GM19240 (cell line): ENCODE measurements at regions not wholly inside any gene's neighbourhood (a gene's known extent, or its start where the extent isn't known, plus 50 kb on each side); places are given as distances from the start of the nearest gene placed in this dataset.
"Not testable (repeated sequence)": the region's sequence is repeated elsewhere in the genome, so short reads cannot be mapped to it uniquely, and the experiment has no call there.

ENCODE experiments used
- DNase-seq: peaks from one replicate; pipeline ENCODE4 v3.0.0; 2011; ENCODE audit warnings: low spot score; ENCODE audit not compliant: insufficient read length

DNA sequence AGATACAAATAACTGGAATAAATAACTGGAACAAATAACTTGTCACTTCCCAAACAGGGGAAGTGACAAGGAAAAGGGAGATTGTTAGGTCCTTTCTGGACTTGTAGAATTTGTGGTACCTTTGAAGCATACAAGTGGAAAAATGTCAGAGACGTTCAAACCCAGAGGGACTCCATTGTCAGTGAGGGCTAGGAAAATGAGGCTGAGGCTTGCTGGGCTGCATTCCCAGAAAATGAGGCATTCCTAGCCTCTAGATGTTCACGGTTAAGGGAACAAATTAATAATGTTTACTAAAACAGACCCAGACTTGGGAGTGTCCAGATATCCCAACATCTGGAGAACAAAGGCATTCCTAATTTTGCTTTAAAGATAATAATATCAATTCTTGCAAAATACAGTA, 1158.0 kb downstream of the PCDH9 start:
- DNase-seq, result not testable (repeated sequence)

DNA sequence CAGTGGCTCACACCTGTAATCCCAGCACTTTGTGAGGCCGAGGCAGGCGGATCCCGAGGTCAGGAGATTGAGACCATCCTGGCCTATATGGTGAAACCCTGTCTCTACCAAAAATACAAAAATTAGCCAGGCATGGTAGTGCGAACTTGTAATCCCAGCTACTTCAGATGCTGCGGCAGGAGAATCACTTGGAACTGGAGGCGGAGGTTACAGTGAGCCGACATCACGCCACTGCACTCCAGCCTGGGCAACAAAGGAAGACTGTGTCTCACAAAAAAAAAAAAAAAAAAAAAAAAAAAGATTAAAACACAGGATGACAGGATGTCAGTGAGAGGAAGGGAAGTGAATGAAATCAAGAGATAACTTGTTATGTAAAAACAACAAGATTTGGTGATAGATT, 1158.5 kb downstream of the PCDH9 start:
- no peak for DNase-seq

DNA sequence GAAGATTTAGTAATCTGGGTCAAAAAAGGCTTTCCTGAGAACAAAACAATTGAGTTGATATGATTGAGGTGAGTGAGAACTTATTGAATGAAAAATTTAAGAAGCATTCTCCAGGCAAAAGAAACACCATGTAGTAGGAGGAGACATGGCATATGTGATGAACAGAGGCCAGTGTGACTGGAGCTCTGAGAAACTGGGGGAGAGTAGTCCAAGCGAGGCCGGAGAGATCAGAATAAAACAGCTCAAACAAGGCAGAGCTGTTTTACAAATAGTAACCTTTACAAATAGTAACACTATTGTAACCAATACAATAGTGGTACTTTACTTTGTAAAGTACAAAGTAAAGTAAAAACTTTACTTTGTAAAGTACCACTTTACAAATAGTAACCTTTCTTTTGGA, 1159.1 kb downstream of the PCDH9 start:
- DNase-seq, result no peak

DNA sequence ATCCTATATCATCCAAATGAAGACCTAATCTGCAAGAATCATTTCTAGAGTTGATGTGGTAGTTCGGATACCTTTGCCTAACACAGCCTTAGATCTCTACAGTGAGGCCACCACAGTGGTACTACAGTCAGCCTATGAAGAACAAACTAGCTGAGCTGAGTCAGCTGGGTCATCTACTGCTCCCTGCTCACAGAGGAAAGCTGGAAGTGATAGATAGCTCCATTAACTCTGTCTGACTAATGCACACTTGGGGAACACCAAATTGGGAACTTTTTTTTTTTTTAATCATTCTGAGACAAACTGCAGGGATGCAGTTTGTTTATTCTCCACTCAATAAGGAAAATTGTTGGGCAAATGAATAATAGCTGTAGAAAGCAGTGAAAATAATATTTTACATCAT, 1160.6 kb downstream of the PCDH9 start:
- DNase-seq, result no peak

DNA sequence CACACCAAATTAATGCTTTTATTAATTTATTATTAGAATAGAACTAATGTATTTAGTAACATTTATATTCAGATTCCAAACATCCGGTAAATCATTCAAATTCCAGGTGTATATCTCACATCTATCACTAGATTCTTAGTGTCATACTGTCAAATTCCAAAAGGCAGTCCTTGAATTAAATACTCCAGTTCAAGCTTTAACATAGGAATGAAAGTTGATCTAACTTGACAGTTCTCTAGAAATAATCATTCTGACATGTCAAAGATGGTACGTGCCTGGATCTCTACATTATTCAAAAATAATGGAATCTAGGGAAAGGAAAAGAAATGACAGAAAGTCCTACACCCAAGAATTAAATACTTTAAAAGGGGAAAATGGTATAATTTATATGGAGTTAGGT, 1161.5 kb downstream of the PCDH9 start:
- DNase-seq, result no peak

DNA sequence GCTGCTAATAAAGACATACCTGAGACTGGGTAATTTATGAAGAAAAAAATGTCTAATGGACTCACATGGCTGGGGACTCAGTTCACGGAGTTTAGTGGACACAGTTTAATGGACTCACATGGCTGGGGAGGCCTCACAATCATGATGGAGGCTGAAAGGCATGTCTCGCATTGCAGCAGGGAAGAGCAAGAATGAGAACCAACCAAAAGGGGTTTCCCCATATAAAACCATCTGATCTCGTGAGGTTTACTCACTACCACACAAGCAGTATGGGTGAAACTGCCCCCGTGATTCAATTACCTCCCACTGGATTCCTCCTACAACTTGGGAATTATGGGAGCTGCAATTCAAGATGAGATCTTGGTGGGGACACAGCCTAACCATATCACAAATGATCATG, 1181.2 kb downstream of the PCDH9 start:
- DNase-seq, result no peak

DNA sequence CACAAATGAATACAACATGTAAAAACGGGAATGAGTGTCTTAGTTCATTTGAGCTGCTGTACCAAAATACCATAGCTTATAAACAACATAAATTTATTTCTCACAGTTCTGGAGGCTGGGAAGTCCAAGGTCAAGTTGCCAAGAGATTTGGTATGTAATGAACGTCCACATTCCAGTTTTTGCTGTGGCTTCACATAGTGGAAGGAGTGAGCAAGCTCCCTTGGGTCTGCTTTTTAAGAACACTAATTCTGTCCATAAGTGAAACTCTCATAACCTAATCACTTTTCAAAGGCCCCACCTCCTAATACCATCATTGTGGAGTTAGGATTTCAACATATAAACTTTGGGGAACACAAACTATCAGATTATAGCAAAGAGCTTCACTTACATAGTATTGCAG, 1189.6 kb downstream of the PCDH9 start:
- DNase-seq, result no peak

DNA sequence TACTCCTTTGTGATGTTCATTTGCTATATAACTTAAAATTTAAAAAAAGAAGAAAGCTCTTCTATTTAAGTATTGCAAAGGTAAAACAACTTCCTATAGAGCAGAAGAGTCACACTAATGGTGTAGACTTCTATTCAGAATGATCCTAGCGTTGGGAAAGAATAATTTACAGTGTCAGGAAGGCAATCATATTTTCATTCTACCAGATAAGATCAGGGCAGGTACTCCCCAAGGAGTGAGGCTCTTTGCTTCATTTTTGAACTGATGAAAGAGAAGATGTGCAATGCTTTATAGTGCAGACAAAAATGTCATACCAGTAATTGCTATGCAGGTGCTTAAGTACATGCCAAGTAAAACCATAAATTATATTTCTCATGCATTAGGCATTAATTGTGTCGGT, 1193.0 kb downstream of the PCDH9 start:
- no peak for DNase-seq

DNA sequence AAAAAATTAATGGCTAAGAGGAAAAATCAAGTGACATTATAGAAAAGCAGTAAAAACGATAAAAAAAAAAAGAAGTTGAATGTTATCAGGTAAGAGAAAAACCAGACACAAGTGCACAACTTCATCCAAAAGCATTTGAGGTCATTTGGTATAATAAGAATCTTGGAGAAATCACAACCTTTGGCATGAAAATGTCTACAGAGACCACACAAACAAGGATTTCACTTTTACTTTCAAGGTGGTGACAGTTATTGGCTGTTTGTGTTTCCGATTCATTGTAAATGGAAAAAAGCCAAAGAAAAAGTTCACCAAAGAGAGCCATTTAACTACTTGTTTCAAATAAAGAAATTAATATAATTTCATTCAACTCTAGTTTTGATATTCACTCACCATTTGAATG, 1193.5 kb downstream of the PCDH9 start:
- no peak for DNase-seq

DNA sequence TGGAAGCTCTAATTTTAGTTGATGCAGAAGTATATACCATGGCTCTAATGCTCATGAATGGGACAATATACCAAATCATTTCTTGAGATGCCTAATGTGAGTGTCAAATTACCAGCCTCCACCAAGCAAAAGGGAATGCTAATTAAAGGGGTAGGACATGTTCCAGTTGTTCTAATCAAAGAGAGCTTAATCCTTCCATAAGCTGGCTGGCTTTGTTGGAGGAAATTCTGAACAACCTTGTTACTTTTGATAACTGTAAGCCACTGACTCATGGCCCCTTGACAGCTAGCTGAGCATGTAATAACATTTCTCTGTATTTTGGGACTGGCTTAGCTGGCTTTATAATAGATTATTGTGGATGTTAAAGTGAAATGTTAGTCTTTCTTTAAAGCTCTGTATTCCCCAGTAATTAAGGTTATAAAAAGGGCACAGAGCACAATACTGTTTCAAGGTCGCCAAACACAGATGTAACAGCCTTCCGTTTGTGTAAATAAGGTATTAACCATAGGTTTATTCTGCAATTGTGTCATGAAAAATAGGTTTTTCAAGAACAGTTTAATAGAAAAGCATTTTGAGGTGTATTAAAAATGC, 1194.0 kb downstream of the PCDH9 start:
- DNase-seq, result no peak

DNA sequence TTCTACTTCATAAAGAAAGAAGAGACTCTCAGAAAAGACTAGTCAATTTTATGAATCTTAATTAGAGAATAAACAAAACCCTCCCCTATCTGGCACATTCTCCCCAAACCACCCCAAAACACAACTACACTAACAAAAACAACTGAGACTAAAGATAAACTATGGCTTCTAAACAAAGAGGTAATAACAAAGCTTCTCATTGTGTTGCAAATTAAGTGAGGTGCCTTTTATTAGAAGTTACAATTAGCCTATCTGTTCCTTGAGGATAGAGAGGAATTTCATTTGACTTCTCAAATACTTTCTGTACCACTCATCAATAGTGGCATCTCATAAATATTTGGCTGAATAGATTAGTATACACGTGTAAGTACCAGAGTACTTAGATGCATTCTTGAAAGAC, 1196.2 kb downstream of the PCDH9 start:
- no peak for DNase-seq

DNA sequence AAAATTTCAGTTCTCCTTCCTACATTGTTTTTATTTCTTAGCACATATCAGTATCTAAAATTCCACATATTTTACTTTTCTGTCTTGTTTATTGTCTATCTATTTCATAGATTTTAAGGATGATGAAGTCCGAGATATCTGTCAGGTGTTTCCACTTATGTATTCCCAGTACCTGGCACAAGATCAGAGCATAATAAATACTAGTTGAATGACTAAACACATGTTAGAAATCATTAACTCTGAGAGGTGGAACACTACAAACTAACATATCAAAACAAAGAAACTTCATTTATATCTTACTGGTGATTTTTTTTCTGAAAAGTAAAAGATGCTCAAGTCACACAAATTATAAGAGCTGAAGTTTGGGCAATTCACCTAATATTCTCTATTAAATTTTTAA, 1208.3 kb downstream of the PCDH9 start:
- DNase-seq, result no peak

DNA sequence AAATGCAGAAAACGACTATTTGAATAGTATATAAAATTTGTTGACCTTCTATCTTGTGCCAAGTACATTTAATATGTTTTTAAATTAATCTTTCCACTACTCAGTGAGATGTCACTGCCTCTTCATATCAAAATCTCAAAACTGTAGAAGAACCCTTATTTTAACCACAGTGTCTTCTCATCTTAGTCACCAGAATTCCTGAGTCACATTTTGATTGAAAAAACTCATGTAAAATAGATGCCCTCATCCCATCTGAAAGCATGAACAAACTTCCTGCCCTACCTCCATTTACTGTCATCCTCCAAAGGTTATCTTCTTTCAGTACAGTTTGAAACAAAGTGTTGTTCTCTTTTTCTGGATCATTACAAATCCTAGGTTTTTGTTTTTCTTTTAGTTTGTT, 1215.4 kb downstream of the PCDH9 start:
- DNase-seq, result no peak

DNA sequence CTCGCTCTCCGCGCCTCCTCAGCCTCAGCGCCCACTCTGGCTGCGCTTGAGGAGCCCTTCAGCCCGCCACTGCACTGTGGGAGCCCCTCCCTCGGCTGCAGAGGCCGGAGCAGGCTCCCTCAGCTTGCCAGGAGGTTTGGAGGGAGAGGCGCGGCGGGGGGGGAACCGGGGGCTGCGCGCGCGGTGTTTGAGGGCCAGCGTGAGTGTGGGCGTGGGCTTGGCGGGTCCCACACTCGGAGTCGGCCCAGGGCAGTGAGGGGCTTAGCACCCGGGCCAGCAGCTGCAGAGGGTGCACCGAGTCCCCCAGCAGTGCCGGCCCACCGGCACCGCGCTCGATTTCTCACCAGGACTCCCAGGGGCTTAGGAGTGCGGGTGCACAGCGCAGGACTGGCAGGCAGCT, 1220.9 kb downstream of the PCDH9 start:
- DNase-seq, result no peak

DNA sequence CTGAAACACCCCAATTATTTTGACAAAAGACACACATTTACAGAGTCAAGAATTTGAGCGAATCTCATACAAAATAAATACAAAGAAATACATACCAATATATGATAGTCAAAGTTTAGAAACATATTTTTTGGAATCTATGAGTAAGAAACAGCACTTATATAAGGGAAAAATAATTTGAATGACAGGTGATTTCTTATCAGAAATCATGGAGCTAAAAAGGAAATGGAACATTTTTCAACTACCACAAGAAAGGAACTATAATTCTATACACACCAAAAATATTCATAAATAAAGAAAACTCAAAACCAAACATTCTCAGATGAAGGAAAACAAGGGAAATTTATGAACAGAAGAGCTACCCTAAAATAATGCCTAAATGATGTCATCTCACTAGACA, 1226.6 kb downstream of the PCDH9 start:
- no peak for DNase-seq

DNA sequence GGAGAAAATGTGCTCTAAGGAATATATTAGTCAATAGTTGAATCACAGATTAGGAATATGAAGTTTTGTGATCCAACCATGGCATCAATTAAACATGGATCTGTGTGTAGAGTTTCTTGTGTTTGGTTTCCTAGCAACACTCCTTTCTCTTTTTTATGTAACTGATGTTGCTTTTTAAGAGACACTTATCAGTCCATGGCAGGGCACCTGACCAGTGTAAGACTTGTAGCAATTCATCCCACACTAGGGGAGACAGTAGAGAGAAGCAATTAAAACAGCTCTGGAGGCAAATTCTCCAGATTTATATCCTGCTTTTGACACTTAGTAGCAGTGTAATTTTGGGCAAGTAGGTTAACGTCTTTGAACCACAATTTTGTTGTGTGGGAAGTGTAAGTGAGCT, 1229.0 kb downstream of the PCDH9 start:
- no peak for DNase-seq

DNA sequence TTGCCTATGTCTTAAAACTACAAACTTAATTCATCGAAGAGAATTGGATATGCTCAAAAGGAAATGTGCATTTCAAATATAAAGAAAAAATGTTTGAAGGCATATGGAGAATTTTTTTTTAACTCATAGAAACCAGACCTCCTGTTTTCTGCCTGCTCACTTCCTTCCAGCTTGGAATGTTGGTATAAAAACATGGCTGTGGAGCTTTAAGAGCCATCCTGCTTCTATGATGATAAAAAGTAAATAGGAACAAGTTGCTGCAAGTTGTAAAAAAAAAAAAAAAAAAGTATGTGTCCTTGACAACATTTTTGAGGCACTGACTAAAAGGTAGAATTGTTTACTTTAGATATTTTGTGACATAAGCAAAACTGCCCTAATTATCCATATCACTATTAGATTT, 1230.7 kb downstream of the PCDH9 start:
- DNase-seq, result no peak

DNA sequence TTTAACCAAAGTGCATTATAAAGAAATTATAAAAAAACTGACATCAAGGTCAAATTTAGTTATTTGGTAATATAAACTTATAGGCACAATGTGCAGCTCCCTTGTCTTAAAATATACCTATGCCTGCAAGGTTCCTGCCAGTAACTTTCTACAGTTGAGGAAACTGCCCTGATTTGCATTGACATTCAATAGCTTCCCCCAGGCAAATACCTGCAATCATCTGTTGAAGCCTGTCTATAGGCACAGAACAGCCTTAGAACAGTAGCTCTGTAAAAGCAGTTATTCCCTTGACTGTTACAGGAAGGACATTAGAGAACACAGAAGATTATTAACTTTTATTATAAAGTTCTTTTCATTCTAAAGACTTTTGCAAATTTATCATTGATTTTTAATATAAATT, 1239.5 kb downstream of the PCDH9 start:
- DNase-seq, result no peak

DNA sequence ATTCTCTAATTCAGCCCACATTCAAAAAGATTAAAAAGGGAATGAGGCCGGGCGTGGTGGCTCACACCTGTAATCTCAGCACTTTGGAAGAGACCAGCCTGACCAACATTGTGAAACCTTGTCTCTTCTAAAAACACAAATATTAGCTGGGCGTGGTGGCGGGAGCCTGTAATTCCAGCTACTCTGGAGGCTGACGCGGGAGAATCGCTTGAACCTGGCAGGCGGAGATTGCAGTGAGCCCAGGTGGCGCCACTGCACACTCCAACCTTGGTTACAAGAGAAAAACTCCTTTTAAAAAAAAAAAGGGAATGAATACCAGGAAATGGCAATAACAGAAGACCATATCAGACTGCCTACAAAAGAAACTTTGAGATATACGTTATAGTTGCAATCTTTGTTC, 1244.5 kb downstream of the PCDH9 start:
- no peak for DNase-seq

DNA sequence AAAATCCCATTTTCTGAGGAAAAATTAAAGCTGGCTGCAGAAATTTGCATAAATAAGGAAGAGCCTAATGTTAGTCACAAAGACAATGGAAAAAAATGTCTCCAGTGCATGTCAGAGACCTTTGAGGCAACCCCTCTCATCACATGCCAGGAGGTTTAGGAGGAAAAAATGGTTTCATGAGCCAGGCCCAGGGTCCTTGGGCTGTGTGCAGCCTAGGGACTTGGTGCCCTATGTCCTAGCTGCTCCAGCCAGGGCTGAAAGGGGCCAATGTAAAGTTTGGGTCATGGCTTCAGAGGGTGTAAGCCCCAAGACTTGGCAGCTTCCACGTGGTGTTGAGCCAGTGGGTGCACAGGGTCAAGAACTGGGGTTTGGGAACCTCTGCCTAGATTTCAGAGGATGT, 1252.6 kb downstream of the PCDH9 start:
- no peak for DNase-seq

DNA sequence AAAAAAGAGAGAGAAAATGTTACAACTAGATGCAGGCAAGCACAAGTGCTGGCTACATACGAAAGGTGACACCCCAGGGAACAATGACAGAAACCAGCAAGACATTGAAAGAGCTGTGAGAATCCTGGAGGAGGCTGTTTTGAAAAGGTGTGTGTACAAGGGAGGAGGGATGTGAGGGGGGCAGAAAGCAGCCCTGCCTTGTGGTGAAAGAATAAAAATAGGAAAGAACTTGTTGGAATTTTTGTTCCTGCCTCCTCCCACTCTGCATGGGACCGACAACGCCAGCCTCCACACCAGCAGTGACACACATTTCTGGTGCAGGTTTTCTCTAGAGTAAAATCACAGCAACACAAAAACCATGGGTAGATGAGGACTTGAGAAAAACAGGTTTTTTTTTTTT, 1258.6 kb downstream of the PCDH9 start:
- DNase-seq, result no peak

DNA sequence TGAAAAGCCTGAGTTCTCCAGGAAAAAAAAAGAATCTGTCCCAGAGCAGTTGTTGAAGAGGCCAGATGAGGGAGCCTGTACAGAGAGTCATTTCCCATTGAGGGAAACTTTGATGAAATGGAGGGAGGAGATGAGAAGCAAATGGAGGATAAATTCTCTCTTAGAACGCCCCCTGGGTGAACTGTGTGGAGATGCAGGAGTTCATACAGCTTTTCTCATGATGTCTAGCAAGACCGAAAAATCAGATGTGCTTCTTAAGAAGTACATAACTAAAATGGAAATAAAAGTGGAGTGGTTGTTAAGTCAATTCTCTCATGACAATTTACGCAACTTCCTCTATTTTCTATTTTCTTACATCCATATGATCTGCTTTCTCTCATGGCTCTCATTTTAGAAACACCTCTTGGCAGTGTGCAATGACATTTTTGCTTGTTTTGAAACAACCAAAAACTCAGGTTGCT, 1263.1 kb downstream of the PCDH9 start:
- DNase-seq, result no peak

DNA sequence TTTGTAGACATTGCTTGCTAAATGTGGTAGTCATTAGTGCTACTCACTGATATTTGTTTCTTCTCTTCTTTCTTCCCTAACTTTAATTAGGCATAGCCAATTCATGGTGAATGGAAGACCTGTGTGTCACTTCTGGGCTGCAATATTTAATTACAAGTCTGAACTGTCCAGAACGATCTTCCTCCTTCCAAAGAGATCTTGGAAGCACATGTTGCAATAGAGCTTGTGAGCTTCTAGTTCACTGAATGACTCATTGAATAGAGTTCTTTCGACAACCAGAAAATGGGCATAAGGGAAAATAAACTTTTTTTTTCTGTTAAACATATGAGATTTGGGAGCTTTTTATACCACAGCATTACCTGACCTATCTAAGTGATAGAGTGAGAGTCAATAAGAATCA, 1264.6 kb downstream of the PCDH9 start:
- no peak for DNase-seq

DNA sequence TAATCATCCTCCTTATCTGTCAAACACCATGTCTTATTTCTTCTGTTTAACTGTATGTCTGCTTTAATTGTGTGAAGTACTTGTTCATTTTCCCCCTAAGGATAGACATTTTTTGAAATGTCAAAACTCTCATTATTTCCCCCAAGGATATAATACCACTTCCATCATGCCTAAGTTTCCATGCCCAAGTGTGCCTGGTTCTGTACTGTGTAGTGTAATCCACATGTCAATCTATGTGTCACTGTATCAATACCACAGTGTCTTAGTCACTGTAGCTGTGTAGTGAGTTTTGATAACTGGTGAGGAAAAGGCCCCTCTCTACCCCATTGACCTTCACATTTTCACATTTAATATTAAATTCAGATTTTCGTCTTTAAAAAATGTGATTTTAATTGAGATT, 1265.5 kb downstream of the PCDH9 start:
- DNase-seq, result no peak
